ENCODE measurements at regions not wholly inside any gene's neighbourhood (a gene's known extent, or its start where the extent isn't known, plus 50 kb on each side); places are given as distances from the start of the nearest gene placed in this dataset.

GRCh38 chrX:34294665-34295064 lies 162.6 kb upstream of the FAM47A start:
- Histone ChIP-seq H3K4me3 (no peak overlapping the region), H3K27ac (no peak overlapping the region), H3K27me3 (replicated peaks in 1 of 7) (no peaks in the 10 kb centered on the region), H3K9me3 (peaks cover 0 to 11% (median 0%) of the 10 kb centered on the region in 8 donors), H3K36me3 (no peaks in the 10 kb centered on the region), H3K4me1 (no peaks in the 10 kb centered on the region)
- TF ChIP-seq POLR2A (IDR thresholded peaks at IDR 0.05) (no peak), CTCF (IDR thresholded peaks at IDR 0.05 in 8 of 11, conservative IDR thresholded peaks at IDR 0.05 in 3 of 11) (no peak), POLR2AphosphoS5 (IDR thresholded peaks at IDR 0.05) (no peak)
- 82 to 99% (median 88%) methylated on average over 4 to 6 of the region's 6 CpGs for WGBS, 5 donors
- DNase-seq: no peak
- intact Hi-C loops (cut with DNase I; ENCODE audit: low total_unique reads): no loop called here

GRCh38 chrX:34288782-34289181 lies 156.7 kb upstream of the FAM47A start:
- intact Hi-C loops (cut with DNase I; ENCODE audit: low total_unique reads): no loop called here
- Histone ChIP-seq H3K27ac (no peak overlapping the region), H3K4me3 (no peak overlapping the region), H3K27me3 (replicated peaks in 1 of 7) (no peaks in the 10 kb centered on the region), H3K4me1 (no peaks in the 10 kb centered on the region), H3K9me3 (no peaks in the 10 kb centered on the region), H3K36me3 (no peaks in the 10 kb centered on the region)
- TF ChIP-seq CTCF (IDR thresholded peaks at IDR 0.05 in 8 of 11, conservative IDR thresholded peaks at IDR 0.05 in 3 of 11) (no peak), POLR2AphosphoS5 (IDR thresholded peaks at IDR 0.05) (no peak), POLR2A (IDR thresholded peaks at IDR 0.05) (no peak)
- 6 to 25% (median 13%) methylated on average over 2 of the region's 2 CpGs for WGBS, 5 donors
- DNase-seq: no peak

GRCh38 chrX:34279866-34280560 lies 147.9 kb upstream of the FAM47A start:
- Histone ChIP-seq H3K4me3 (no peak overlapping the region), H3K27me3 (replicated peaks in 1 of 7) (no peaks in the 10 kb centered on the region), H3K36me3 (no peaks in the 10 kb centered on the region), H3K27ac (no peak overlapping the region), H3K9me3 (no peaks in the 10 kb centered on the region), H3K4me1 (no peaks in the 10 kb centered on the region)
- WGBS, 5 donors: 64 to 74% (median 70%) methylated on average over 5 of the region's 5 CpGs
- intact Hi-C loops (cut with DNase I; ENCODE audit: low total_unique reads): no loop called here
- TF ChIP-seq POLR2AphosphoS5 (IDR thresholded peaks at IDR 0.05): no peak
- TF ChIP-seq CTCF (IDR thresholded peaks at IDR 0.05 in 8 of 11, conservative IDR thresholded peaks at IDR 0.05 in 3 of 11): no peak
- no peak for TF ChIP-seq POLR2A (IDR thresholded peaks at IDR 0.05)
- no peak for DNase-seq

- Histone ChIP-seq H3K4me3 (no peak overlapping the region), H3K4me1 (no peaks in the 10 kb centered on the region), H3K27me3 (replicated peaks in 1 of 7) (no peaks in the 10 kb centered on the region), H3K27ac (no peak overlapping the region), H3K36me3 (no peaks in the 10 kb centered on the region), H3K9me3 (no peaks in the 10 kb centered on the region)
- TF ChIP-seq POLR2AphosphoS5 (IDR thresholded peaks at IDR 0.05) (no peak), CTCF (IDR thresholded peaks at IDR 0.05 in 8 of 11, conservative IDR thresholded peaks at IDR 0.05 in 3 of 11) (no peak)
- DNase-seq: no peak
- intact Hi-C loops (cut with DNase I; ENCODE audit: low total_unique reads): no loop called here
- 0 to 29% (median 0%) methylated on average over 1 of the region's 1 CpG for WGBS, 5 donors
Measured at GRCh38 chrX:34275699-34276098, 143.6 kb upstream of the FAM47A start.

All from spleen (tissue), 11 donors.